ENCODE measurements at regions not wholly inside any gene's neighbourhood (a gene's known extent, or its start where the extent isn't known, plus 50 kb on each side); places are given as distances from the start of the nearest gene placed in this dataset.

DNA sequence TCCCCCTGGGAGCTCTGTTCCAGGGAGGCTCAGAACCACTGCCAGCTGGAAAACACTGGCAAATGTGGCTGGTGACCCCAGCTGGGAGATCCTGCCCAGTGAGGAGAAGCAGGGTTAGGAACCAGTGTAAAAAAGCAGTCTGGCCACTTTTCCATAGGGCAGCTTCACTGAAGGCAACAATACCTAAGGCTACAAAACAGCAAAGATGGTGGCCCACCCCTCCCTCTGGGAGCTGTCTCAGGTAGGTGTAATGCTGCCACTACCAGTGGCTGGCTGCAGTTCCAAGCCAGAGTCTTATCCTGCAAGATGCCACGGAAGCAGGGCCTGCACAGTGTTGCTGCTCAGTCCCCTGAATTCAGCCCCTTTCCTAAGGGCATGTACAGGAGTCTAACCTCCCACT, 50.6 kb upstream of the ANO6 start:
- TF ChIP-seq, protein P1, sequence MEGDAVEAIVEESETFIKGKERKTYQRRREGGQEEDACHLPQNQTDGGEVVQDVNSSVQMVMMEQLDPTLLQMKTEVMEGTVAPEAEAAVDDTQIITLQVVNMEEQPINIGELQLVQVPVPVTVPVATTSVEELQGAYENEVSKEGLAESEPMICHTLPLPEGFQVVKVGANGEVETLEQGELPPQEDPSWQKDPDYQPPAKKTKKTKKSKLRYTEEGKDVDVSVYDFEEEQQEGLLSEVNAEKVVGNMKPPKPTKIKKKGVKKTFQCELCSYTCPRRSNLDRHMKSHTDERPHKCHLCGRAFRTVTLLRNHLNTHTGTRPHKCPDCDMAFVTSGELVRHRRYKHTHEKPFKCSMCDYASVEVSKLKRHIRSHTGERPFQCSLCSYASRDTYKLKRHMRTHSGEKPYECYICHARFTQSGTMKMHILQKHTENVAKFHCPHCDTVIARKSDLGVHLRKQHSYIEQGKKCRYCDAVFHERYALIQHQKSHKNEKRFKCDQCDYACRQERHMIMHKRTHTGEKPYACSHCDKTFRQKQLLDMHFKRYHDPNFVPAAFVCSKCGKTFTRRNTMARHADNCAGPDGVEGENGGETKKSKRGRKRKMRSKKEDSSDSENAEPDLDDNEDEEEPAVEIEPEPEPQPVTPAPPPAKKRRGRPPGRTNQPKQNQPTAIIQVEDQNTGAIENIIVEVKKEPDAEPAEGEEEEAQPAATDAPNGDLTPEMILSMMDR (IDR thresholded peaks at IDR 0.05; ENCODE audit: low read length) = no peak
- no peak for TF ChIP-seq EZH2 (IDR thresholded peaks at IDR 0.05; ENCODE audit: borderline replicate concordance, low read length)
